ENCODE measurements at regions not wholly inside any gene's neighbourhood (a gene's known extent, or its start where the extent isn't known, plus 50 kb on each side); places are given as distances from the start of the nearest gene placed in this dataset.

DNA sequence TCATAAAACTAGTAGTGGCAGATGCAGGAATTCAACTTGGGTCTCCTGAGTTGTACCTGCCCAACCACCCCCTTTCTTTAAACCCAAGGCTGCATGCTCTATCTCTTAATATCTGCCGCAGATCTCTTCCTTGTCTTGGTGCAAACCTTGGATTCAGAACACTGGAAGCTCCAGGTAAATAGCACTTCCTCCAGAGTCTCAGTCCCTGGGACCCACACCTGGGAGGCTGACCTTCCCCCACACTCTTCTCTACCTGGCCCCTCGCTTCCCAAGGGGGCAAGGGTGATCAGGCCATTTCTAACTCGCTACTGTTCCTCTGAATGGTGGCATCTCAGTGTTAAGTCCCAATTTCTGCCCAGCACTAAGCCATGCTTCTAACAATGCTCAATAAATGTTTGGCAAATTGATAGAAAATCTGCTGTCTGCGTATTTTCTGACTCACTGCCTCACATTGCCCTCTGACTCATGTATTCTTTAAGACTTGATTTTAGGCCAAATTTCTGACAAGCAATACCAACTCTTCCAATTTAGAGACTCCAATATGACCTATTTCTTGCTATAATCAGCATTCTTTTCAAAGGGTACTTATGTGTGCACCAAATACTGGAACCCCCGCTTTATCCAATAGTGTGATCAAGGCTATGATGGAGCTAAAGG is 68.0 kb upstream of the PPP1R3C start:
- Histone ChIP-seq H3K4me1 (no peaks in the 10 kb centered on the region), H3K27me3 (no peaks in the 10 kb centered on the region), H3K27ac (no peak overlapping the region), H3K36me3 (ENCODE audit: low read depth, missing control alignments) (no peaks in the 10 kb centered on the region), H3K9me3 (no peaks in the 10 kb centered on the region), H3K4me3 (no peak overlapping the region)
- intact Hi-C loops (cut with DNase I; ENCODE audit: low total_unique reads), result no loop called here
- no peak for DNase-seq
- 86 to 90% methylated on average over 5 of the region's 5 CpGs for WGBS, 2 donors
- TF ChIP-seq, protein P1, sequence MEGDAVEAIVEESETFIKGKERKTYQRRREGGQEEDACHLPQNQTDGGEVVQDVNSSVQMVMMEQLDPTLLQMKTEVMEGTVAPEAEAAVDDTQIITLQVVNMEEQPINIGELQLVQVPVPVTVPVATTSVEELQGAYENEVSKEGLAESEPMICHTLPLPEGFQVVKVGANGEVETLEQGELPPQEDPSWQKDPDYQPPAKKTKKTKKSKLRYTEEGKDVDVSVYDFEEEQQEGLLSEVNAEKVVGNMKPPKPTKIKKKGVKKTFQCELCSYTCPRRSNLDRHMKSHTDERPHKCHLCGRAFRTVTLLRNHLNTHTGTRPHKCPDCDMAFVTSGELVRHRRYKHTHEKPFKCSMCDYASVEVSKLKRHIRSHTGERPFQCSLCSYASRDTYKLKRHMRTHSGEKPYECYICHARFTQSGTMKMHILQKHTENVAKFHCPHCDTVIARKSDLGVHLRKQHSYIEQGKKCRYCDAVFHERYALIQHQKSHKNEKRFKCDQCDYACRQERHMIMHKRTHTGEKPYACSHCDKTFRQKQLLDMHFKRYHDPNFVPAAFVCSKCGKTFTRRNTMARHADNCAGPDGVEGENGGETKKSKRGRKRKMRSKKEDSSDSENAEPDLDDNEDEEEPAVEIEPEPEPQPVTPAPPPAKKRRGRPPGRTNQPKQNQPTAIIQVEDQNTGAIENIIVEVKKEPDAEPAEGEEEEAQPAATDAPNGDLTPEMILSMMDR (IDR thresholded peaks at IDR 0.05), result no peak
- TF ChIP-seq POLR2A (IDR thresholded peaks at IDR 0.05), result no peak

- Histone ChIP-seq H3K36me3 (ENCODE audit: low read depth, missing control alignments) (no peaks in the 10 kb centered on the region), H3K4me1 (no peaks in the 10 kb centered on the region), H3K27ac (no peak overlapping the region), H3K9me3 (no peaks in the 10 kb centered on the region), H3K27me3 (no peaks in the 10 kb centered on the region), H3K4me3 (no peak overlapping the region)
- 73 to 76% methylated on average over 5 of the region's 5 CpGs for WGBS, 2 donors
- intact Hi-C loops (cut with DNase I; ENCODE audit: low total_unique reads), result no loop called here
- DNase-seq, result no peak
- TF ChIP-seq, protein P1 (IDR thresholded peaks at IDR 0.05), result no peak
- no peak for TF ChIP-seq POLR2A (IDR thresholded peaks at IDR 0.05)
Observed at GRCh38 chr10:91700273-91700672, 67.4 kb upstream of the PPP1R3C start.

DNA sequence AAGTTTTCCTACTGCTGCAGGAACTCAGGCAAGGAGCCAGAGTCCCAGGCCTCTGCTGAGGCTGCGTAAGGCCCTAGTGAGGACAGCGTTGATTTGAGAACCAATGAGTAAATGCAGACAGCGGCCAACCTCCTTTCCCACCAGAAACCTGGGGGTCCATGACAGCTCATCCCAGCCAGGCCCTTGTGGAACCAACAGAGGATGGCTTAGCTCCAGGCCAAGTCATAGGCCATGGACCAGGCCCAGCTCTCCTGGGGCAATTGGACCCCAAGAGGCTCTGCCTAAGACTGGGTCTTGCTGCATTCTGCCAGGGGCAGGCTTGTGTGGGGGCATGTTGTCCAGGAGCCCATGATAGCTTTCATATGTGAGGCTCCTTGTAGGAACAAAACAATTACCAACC is 65.4 kb upstream of the PPP1R3C start:
- intact Hi-C loops (cut with DNase I; ENCODE audit: low total_unique reads), result no loop called here
- Histone ChIP-seq H3K36me3 (ENCODE audit: low read depth, missing control alignments) (no peaks in the 10 kb centered on the region), H3K27ac (no peak overlapping the region), H3K9me3 (no peaks in the 10 kb centered on the region), H3K4me3 (no peak overlapping the region), H3K27me3 (no peaks in the 10 kb centered on the region), H3K4me1 (no peaks in the 10 kb centered on the region)
- TF ChIP-seq POLR2A (IDR thresholded peaks at IDR 0.05), result no peak
- TF ChIP-seq, protein P1 (IDR thresholded peaks at IDR 0.05), result no peak
- 93 to 97% methylated on average over 3 of the region's 3 CpGs for WGBS, 2 donors
- no peak for DNase-seq

DNA sequence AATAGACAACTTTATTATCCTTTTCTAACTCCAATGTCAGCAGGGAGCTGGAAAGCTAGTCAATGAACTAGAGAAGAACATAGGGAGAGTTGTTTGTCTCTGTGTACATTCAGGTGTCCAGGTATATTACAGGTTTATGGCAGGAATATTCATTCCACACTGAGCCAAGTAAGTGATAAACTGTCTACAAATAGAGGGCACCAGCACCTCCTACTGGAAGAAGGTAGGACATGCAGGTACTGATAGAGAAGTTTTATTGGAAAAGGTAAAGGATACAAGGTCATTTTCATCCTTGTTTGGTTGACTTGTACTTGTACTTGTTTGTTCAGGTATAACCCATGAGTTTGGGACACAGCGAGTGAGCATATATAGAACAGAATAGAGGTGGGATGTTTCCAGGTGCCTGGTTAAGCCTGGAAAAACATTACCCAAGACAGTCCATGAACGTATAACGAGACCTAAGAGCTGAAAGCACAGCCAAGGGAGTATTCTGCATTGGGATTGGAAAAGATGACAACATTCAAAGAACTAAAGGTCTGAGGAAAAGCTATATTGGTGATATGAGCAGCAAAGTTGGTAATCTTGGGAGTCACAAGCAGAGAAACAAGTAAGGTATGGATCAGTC is 61.4 kb upstream of the PPP1R3C start:
- WGBS, 2 donors, result 84 to 92% methylated on average over 3 of the region's 3 CpGs
- no peaks in the 10 kb centered on the region for H3K36me3 ChIP-seq (ENCODE audit: low read depth, missing control alignments)
- H3K9me3 ChIP-seq, result no peaks in the 10 kb centered on the region
- H3K27me3 ChIP-seq, result no peaks in the 10 kb centered on the region
- no peaks in the 10 kb centered on the region for H3K4me1 ChIP-seq
- H3K4me3 ChIP-seq, result no peak overlapping the region
- no peak overlapping the region for H3K27ac ChIP-seq
- TF ChIP-seq POLR2A (IDR thresholded peaks at IDR 0.05), result no peak
- TF ChIP-seq, protein P1 (IDR thresholded peaks at IDR 0.05), result peak; percentile 34 to 53 (median 43)
- intact Hi-C loops (cut with DNase I; ENCODE audit: low total_unique reads), result no loop called here
- DNase-seq, result peak; percentile 29

- H3K4me3 ChIP-seq, result no peak overlapping the region
- no peaks in the 10 kb centered on the region for H3K9me3 ChIP-seq
- 81 to 82% methylated on average over 6 of the region's 6 CpGs for WGBS, 2 donors
- H3K27ac ChIP-seq, result no peak overlapping the region
- H3K27me3 ChIP-seq, result no peaks in the 10 kb centered on the region
- H3K4me1 ChIP-seq, result no peaks in the 10 kb centered on the region
- TF ChIP-seq, protein P1 (IDR thresholded peaks at IDR 0.05), result no peak
- no peak for TF ChIP-seq POLR2A (IDR thresholded peaks at IDR 0.05)
- no peak for DNase-seq
- no peaks in the 10 kb centered on the region for H3K36me3 ChIP-seq (ENCODE audit: low read depth, missing control alignments)
- intact Hi-C loops (cut with DNase I; ENCODE audit: low total_unique reads), result no loop called here
Observed at GRCh38 chr10:91691981-91692380, 59.1 kb upstream of the PPP1R3C start.

All from testis (tissue), 2 donors.